ENCODE measurements at regions not wholly inside any gene's neighbourhood (a gene's known extent, or its start where the extent isn't known, plus 50 kb on each side); places are given as distances from the start of the nearest gene placed in this dataset.

- Histone ChIP-seq H3K4me1 (no peaks in the 10 kb centered on the region), H3K36me3 (ENCODE audit: low read depth, missing control alignments) (no peaks in the 10 kb centered on the region), H3K27me3 (no peaks in the 10 kb centered on the region), H3K9me3 (no peaks in the 10 kb centered on the region), H3K4me3 (no peak overlapping the region), H3K27ac (no peak overlapping the region)
- 83 to 93% methylated on average over 6 of the region's 6 CpGs for WGBS, 2 donors
- DNase-seq: no peak
- TF ChIP-seq CTCF (IDR thresholded peaks at IDR 0.05) (no peak), POLR2A (IDR thresholded peaks at IDR 0.05) (no peak)
- intact Hi-C loops (cut with DNase I; ENCODE audit: low total_unique reads): no loop called here
Measured at GRCh38 chr11:70001246-70001645, 76.9 kb upstream of the ANO1 start.

GRCh38 chr11:70002433-70002832 is 75.7 kb upstream of the ANO1 start:
- H3K9me3 ChIP-seq: no peaks in the 10 kb centered on the region
- no peaks in the 10 kb centered on the region for H3K36me3 ChIP-seq (ENCODE audit: low read depth, missing control alignments)
- TF ChIP-seq POLR2A (IDR thresholded peaks at IDR 0.05) (no peak), CTCF (IDR thresholded peaks at IDR 0.05) (no peak)
- intact Hi-C loops (cut with DNase I; ENCODE audit: low total_unique reads): no loop called here
- no peak for DNase-seq
- WGBS, 2 donors: 83 to 88% methylated on average over 8 of the region's 8 CpGs
- no peak overlapping the region for H3K4me3 ChIP-seq
- H3K27ac ChIP-seq: no peak overlapping the region
- H3K4me1 ChIP-seq: no peaks in the 10 kb centered on the region
- no peaks in the 10 kb centered on the region for H3K27me3 ChIP-seq

- no peak overlapping the region for H3K4me3 ChIP-seq
- intact Hi-C loops (cut with DNase I; ENCODE audit: low total_unique reads): no loop called here
Measured at GRCh38 chr11:70005107-70005818, 72.9 kb upstream of the ANO1 start.

GRCh38 chr11:70007796-70008195 is 70.3 kb upstream of the ANO1 start:
- 77 to 95% methylated on average over 3 of the region's 3 CpGs for WGBS, 2 donors
- H3K27me3 ChIP-seq: no peaks in the 10 kb centered on the region
- no peaks in the 10 kb centered on the region for H3K9me3 ChIP-seq
- H3K4me1 ChIP-seq: no peaks in the 10 kb centered on the region
- TF ChIP-seq POLR2A (IDR thresholded peaks at IDR 0.05) (no peak), CTCF (IDR thresholded peaks at IDR 0.05) (no peak)
- no peaks in the 10 kb centered on the region for H3K36me3 ChIP-seq (ENCODE audit: low read depth, missing control alignments)
- DNase-seq: no peak
- no peak overlapping the region for H3K4me3 ChIP-seq
- intact Hi-C loops (cut with DNase I; ENCODE audit: low total_unique reads): no loop called here
- no peak overlapping the region for H3K27ac ChIP-seq

More at GRCh38 chr11:70005107-70005818, 72.9 kb upstream of the ANO1 start:
- Histone ChIP-seq H3K4me1 (no peaks in the 10 kb centered on the region), H3K9me3 (no peaks in the 10 kb centered on the region), H3K36me3 (ENCODE audit: low read depth, missing control alignments) (no peaks in the 10 kb centered on the region), H3K27me3 (no peaks in the 10 kb centered on the region), H3K27ac (no peak overlapping the region)
- no peak for DNase-seq
- TF ChIP-seq POLR2A (IDR thresholded peaks at IDR 0.05) (no peak), CTCF (IDR thresholded peaks at IDR 0.05) (no peak)
- 37 to 43% methylated on average over 6 of the region's 6 CpGs for WGBS, 2 donors

- DNase-seq: no peak
- WGBS, 2 donors: 83 to 91% methylated on average over 1 of the region's 1 CpG
- TF ChIP-seq POLR2A (IDR thresholded peaks at IDR 0.05) (no peak), CTCF (IDR thresholded peaks at IDR 0.05) (no peak)
Measured at GRCh38 chr11:70010774-70011173, 67.3 kb upstream of the ANO1 start.

More at GRCh38 chr11:70010774-70011173, 67.3 kb upstream of the ANO1 start:
- Histone ChIP-seq H3K4me3 (no peak overlapping the region), H3K27ac (no peak overlapping the region), H3K27me3 (no peaks in the 10 kb centered on the region), H3K36me3 (ENCODE audit: low read depth, missing control alignments) (no peaks in the 10 kb centered on the region), H3K4me1 (no peaks in the 10 kb centered on the region), H3K9me3 (no peaks in the 10 kb centered on the region)
- intact Hi-C loops (cut with DNase I; ENCODE audit: low total_unique reads): no loop called here

All from testis (tissue), 2 donors.